ENCODE measurements at regions not wholly inside any gene's neighbourhood (a gene's known extent, or its start where the extent isn't known, plus 50 kb on each side); places are given as distances from the start of the nearest gene placed in this dataset.

- TF ChIP-seq, protein P1, sequence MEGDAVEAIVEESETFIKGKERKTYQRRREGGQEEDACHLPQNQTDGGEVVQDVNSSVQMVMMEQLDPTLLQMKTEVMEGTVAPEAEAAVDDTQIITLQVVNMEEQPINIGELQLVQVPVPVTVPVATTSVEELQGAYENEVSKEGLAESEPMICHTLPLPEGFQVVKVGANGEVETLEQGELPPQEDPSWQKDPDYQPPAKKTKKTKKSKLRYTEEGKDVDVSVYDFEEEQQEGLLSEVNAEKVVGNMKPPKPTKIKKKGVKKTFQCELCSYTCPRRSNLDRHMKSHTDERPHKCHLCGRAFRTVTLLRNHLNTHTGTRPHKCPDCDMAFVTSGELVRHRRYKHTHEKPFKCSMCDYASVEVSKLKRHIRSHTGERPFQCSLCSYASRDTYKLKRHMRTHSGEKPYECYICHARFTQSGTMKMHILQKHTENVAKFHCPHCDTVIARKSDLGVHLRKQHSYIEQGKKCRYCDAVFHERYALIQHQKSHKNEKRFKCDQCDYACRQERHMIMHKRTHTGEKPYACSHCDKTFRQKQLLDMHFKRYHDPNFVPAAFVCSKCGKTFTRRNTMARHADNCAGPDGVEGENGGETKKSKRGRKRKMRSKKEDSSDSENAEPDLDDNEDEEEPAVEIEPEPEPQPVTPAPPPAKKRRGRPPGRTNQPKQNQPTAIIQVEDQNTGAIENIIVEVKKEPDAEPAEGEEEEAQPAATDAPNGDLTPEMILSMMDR (IDR thresholded peaks at IDR 0.05) = no peak
- TF ChIP-seq EZH2 (IDR thresholded peaks at IDR 0.05) = no peak
- no peak for TF ChIP-seq EZH2phosphoT487 (IDR thresholded peaks at IDR 0.05)
These were observed 91.4 kb downstream of the ADAMTS1 start for GRCh38 chr21:26753822-26754221.
